MV-4-11 (cell line): ENCODE measurements at regions not wholly inside any gene's neighbourhood (a gene's known extent, or its start where the extent isn't known, plus 50 kb on each side); places are given as distances from the start of the nearest gene placed in this dataset.
A peak's percentile ranks its signal among the peaks of the same experiment; 100 is the strongest.
"Not testable (repeated sequence)": the region's sequence is repeated elsewhere in the genome, so short reads cannot be mapped to it uniquely, and the experiment has no call there.

ENCODE experiments used
- DNase-seq: peaks from one replicate; lab custom pipeline; 2025; lab: John Stamatoyannopoulos, UW

GRCh38 chr13:50130123-50130946, 115.1 kb downstream of the KCNRG start:
- no peak for DNase-seq

DNA sequence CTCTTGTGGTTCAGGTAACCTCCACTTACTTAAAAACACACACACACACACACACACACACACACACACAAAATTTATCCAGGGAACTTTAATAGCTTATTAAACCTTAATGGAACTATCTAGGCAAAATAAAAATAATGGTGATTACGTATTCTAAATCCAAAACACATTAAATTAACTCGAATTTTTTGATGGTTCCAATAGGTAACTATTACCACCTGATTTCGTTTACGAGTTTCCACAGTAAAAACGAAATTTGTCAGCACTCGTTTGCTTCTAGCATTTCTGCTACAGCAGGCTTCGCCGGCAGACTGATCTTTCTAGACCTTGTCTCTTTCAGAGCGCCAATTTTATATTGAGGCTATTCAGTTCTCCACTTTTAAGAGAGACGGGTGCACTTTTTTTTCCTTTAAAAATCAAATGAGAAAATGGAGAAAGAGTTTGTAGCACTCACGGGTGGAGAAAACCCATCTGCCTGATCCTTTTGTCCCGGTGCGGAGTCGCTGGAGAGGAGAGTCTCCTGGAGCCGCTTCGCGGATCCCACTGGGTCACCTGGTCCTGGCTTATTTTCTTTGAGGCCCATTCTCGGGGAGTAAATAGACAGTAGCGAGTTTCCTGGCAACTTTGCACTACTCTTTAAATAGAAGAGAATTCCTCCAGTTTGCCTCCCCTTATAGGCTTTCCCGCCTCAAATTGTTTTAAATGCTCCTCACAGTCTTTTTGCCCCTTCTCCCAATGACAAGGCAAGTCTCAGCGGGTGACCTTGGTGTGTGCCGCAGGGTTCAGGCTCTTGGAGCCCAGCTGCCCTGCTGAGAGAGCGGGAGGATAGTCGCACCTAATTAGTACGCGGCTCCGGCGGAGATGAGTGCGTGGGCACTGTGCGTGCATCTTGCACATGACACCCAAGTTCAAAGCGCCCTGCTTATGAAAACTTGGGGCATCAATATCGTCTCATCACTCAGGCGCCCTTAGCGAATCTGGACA, 117.0 kb downstream of the KCNRG start:
- DNase-seq: no peak

- DNase-seq: no peak
Measured at GRCh38 chr13:50132904-50133357, 117.7 kb downstream of the KCNRG start.

- no peak for DNase-seq
Measured at GRCh38 chr13:50133358-50133953, 118.2 kb downstream of the KCNRG start.

DNA sequence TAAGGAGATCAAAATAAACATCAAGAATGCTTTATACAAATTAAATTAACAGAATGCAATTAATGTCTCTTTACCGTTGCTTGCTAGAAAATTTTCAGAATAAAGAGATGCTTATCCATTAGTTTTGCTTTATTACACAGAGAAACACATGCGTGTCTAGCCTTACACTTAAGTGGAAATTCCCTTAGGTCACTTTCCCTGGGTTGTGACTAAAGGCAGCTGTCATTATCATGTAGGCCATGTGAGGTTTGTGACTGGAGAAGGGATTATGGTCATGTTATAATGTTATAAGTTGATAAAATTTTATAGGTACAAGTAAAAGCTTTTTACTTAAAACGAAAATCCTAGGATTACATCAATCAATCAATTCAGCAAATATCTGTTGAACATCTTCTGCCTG, 121.0 kb downstream of the KCNRG start:
- no peak for DNase-seq

DNA sequence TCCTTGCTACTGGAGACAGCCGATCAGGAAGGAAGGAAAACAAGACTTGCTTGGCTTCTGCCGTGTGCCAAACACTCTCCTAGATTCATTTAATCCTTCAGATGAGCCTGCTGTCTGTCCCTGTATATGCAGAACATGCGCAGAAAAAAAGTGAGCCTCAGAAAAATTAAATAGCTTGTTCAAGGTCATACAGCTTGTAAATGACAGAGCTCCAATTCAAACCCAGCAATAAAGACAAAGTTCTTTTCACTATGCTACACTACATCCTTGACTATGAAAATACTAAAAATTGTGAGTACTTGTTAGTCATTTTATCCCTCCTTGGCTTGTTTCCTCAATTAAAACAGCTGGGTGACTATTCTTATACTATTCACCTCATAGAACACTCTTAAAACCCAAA, 121.4 kb downstream of the KCNRG start:
- no peak for DNase-seq

DNA sequence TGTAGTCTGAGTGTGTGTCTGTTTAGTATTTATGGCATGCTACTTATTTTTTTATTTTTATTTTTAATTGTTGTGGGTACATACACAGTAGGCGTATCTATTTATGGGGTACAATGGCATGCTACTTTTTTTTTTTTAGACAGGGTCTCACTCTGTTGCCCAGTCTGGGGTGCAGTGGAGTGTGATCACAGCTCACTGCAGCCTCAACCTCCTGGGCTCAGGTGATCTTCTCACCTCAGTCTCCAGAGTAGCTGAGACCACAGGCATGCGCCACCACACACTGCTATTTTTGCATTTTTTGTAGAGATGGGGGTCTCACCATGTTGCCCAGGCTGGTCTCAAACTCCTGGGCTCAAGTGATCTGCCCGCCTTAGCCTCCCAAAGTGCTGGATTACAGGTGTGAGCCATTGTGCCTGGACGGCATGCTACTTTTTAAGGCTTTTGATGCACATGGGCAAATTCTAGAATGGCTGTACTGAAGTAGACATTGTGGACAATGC, 124.2 kb downstream of the KCNRG start:
- DNase-seq: not testable (repeated sequence)

- DNase-seq: no peak
Measured at GRCh38 chr13:50140153-50140552, 124.9 kb downstream of the KCNRG start.

GRCh38 chr13:50140581-50141374, 125.5 kb downstream of the KCNRG start:
- DNase-seq: no peak

DNA sequence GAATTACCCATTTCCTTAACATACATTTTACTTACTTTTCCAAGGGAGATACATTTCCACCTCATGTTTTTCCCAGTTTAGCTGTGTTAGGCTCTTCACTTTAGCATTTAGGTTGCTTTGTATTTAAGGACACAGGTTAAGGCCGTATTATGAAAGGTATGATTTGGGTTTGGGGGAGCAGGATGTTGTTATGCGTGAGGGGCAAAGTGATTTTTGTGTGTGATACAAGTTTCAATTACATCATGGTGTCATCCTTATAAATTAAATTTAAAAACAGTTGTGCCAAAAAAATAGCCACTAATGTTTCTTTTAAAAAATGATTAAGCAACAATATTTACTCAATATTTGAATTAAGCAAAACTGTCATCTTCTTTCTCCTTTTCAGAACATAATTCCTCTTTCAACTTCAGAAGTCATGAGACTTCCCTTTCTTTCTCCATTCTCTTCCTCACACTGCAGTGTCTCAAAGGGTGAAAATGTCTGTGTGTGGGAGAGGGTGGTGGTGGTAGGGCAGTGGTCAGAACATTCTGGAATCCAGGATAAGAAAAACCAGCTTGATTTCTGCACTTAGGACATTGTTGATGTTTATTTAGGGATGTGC, 126.2 kb downstream of the KCNRG start:
- peak; percentile 69 for DNase-seq

- no peak for DNase-seq
Measured at GRCh38 chr13:50144246-50145160, 129.3 kb downstream of the KCNRG start.

GRCh38 chr13:50149214-50149613, 134.0 kb downstream of the KCNRG start:
- no peak for DNase-seq

DNA sequence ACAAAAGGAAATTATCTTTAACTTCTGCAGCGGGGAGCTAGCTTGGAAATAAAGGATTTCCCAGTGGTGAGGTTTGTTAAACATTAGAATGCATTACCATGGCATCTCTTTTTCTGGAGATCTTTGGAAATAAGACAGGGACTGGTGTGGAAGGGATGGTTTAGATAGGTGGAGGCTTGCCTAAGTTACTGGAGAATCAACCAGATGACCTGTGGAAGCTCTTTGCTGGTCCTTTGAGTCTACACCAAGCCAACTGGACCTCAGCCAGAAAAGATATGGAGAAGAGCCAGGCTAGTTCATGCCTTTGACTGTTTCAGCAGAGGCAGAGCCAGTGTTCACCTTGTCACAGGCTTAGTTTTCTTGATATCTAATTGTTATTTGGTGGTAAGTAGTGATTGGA, 134.7 kb downstream of the KCNRG start:
- DNase-seq: no peak

GRCh38 chr13:50152224-50152623, 137.0 kb downstream of the KCNRG start:
- no peak for DNase-seq

DNA sequence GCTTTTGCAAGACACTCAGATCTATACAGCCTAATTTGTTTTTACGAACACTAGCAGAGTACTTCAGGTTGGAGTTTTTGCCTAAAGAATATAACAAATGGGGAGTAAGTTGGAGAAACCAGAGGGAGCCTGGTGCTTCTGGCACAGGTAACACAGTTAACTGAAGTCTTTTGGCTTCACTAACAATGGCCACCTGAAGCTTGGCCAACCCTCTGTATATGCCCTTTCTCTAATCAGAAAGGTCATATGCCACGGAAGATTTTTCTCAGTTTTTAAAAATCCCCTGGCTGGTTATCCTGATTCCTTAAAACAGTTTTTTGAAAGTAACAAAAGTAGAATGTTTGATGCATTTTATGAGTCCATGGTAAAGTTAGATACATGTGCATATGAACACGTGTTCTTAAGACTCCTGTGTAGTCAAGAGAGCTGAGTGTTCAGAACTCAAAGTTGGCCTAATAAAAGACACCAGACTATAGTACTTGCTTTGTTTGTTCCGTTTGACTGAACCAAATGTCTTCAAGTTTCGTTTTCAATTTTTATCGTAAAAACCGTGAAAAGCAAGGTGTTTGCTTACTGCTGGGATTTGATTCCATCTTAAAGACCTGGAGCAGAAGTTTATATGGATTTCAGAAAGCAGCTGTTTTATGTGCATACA, 137.5 kb downstream of the KCNRG start:
- DNase-seq: no peak

DNA sequence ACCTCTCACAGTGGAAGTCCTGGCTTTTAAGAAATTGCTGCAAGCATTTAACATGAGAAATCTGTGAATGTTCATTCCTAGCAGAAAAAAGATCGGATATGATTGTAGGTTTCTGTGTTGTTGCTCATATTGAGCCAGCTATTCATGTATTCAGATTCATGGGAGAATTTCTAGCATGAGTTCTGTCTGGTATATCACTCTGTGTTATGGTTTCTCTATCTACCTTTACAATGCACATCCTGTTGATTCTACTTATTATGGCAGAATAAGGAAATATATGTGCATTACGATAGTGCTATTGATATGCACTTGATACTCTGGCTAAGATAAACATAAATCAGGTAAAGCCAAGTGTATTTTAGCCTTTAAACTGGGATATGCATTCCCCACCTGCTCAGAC, 138.2 kb downstream of the KCNRG start:
- DNase-seq: no peak

GRCh38 chr13:50153876-50154275, 138.6 kb downstream of the KCNRG start:
- no peak for DNase-seq

DNA sequence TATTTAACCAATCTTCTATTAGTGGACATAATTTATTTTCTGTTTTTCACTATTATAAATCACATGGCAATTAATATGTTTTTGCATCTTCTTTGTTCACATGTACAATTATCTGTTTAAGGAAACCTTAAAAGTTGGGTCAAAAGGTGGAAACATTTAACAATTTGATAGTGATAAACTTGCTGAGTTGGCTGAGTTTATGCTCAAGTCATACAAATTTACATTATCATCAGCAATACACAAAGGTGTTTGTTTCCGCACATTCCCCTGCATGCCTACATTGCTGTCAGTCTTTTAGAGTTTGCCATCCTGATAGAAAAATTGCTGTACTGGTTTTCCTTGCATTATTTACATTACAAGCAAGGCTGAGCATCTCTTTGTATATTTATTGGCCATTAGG, 139.5 kb downstream of the KCNRG start:
- no peak for DNase-seq

GRCh38 chr13:50156140-50156539, 140.9 kb downstream of the KCNRG start:
- no peak for DNase-seq
